Gastroesophageal sphincter (tissue), 4 donors: ENCODE measurements at regions not wholly inside any gene's neighbourhood (a gene's known extent, or its start where the extent isn't known, plus 50 kb on each side); places are given as distances from the start of the nearest gene placed in this dataset.

Experiments
- ATAC-seq: fragments of 150-250 bp; one replicate; pipeline ENCODE4 v1.9.1; 2016; ENCODE audit warnings: mild to moderate bottlenecking, moderate library complexity
- H3K27ac ChIP-seq, 4 donors: fragments of 200-600 bp; sonication (generic) in 3 of 4; 1 replicate in 3 of 4; 2 replicates in 1 of 4; pipeline ENCODE4 v1.5.1; 2016 to 2019
- H3K27me3 ChIP-seq: fragments of 200-600 bp; sonication (generic); one replicate; pipeline ENCODE4 v1.5.1; 2019
- H3K36me3 ChIP-seq, 2 donors: fragments of 200-600 bp; sonication (generic); one replicate each; pipeline ENCODE4 v1.5.1; 2019; ENCODE audit warnings: control low read depth in 1 of 2
- H3K4me1 ChIP-seq, 3 donors: fragments of 200-600 bp; sonication (generic); 1 replicate in 2 of 3; 2 replicates in 1 of 3; pipeline ENCODE4 v1.5.1; 2016 to 2019; ENCODE audit warnings: control low read depth in 2 of 3
- H3K4me3 ChIP-seq, 2 donors: fragments of 200-600 bp; sonication (generic); one replicate each; pipeline ENCODE4 v1.5.1; 2019; ENCODE audit warnings: mild to moderate bottlenecking in 1 of 2, moderate library complexity in 1 of 2
- H3K9me3 ChIP-seq, 3 donors: fragments of 200-600 bp; sonication (generic); one replicate each; pipeline ENCODE4 v1.5.1; 2017 to 2019; ENCODE audit warnings: control low read depth in 2 of 3
- EP300 ChIP-seq: sonication (generic); formaldehyde crosslinking; IDR thresholded peaks from one replicate; pipeline ENCODE4 v1.6.1; 2017; ENCODE audit warnings: antibody characterized with exemption, mild to moderate bottlenecking
- POLR2A ChIP-seq, 2 donors: fragments of 450-650 bp; IDR thresholded peaks; one replicate each; pipeline ENCODE4 v1.6.1; 2017; ENCODE audit warnings: antibody characterized with exemption in 2 of 2, mild to moderate bottlenecking in 2 of 2, moderate library complexity in 1 of 2
- POLR2AphosphoS5 ChIP-seq: sonication (generic); formaldehyde crosslinking; IDR thresholded peaks from one replicate; pipeline ENCODE4 v1.6.1; 2017; ENCODE audit warnings: antibody characterized with exemption
- WGBS, 2 donors: methylation state at CpG; one replicate each; pipeline ENCODE4 v1.1.5; 2018; ENCODE audit warnings: low coverage in 1 of 2; 5-methylcytosine and 5-hydroxymethylcytosine counted together
- TF ChIP-seq, protein P1 (sequence below), 4 experiments: fragments of 200-600 bp in 2 of 4; fragments of 450-650 bp in 2 of 4; sonication (generic) in 1 of 4; IDR thresholded peaks; one replicate each; pipeline ENCODE4 v1.5.1; 2017 to 2019; ENCODE audit warnings: antibody characterized with exemption in 4 of 4, mild to moderate bottlenecking in 2 of 4, moderate library complexity in 2 of 4

GRCh38 chr2:23286031-23286757, 98.8 kb upstream of the KLHL29 start:
- peaks cover 0 to 32% (median 22%) of the 10 kb centered on the region in 3 donors for H3K4me1 ChIP-seq
- peak overlapping the region; percentile 34 to 88 (median 82) for H3K27ac ChIP-seq
- WGBS, 2 donors, result 70 to 81% methylated on average over 6 of the region's 6 CpGs
- peak; percentile 1 for ATAC-seq
- no peaks in the 10 kb centered on the region for H3K9me3 ChIP-seq
- no peaks in the 10 kb centered on the region for H3K27me3 ChIP-seq
- no peak overlapping the region for H3K4me3 ChIP-seq
- H3K36me3 ChIP-seq, result no peaks in the 10 kb centered on the region
- TF ChIP-seq POLR2AphosphoS5, result no peak
- TF ChIP-seq, protein P1, sequence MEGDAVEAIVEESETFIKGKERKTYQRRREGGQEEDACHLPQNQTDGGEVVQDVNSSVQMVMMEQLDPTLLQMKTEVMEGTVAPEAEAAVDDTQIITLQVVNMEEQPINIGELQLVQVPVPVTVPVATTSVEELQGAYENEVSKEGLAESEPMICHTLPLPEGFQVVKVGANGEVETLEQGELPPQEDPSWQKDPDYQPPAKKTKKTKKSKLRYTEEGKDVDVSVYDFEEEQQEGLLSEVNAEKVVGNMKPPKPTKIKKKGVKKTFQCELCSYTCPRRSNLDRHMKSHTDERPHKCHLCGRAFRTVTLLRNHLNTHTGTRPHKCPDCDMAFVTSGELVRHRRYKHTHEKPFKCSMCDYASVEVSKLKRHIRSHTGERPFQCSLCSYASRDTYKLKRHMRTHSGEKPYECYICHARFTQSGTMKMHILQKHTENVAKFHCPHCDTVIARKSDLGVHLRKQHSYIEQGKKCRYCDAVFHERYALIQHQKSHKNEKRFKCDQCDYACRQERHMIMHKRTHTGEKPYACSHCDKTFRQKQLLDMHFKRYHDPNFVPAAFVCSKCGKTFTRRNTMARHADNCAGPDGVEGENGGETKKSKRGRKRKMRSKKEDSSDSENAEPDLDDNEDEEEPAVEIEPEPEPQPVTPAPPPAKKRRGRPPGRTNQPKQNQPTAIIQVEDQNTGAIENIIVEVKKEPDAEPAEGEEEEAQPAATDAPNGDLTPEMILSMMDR (IDR thresholded peaks at IDR 0.05), result no peak
- TF ChIP-seq EP300, result no peak
- TF ChIP-seq POLR2A (IDR thresholded peaks at IDR 0.05), result no peak

- Histone ChIP-seq H3K4me1 (peaks cover 0 to 32% (median 22%) of the 10 kb centered on the region in 3 donors), H3K27ac (peak overlapping the region; percentile 46 to 88 (median 82)), H3K36me3 (no peaks in the 10 kb centered on the region), H3K9me3 (no peaks in the 10 kb centered on the region), H3K4me3 (no peak overlapping the region), H3K27me3 (no peaks in the 10 kb centered on the region)
- TF ChIP-seq POLR2A (IDR thresholded peaks at IDR 0.05), result no peak
- no peak for TF ChIP-seq EP300
- TF ChIP-seq POLR2AphosphoS5, result peak; percentile 53
- TF ChIP-seq, protein P1 (IDR thresholded peaks at IDR 0.05), result no peak
- 7 to 17% methylated on average over 5 of the region's 6 CpGs for WGBS, 2 donors
- ATAC-seq, result peak; percentile 83
Measured at GRCh38 chr2:23286758-23287704, 97.9 kb upstream of the KLHL29 start.

DNA sequence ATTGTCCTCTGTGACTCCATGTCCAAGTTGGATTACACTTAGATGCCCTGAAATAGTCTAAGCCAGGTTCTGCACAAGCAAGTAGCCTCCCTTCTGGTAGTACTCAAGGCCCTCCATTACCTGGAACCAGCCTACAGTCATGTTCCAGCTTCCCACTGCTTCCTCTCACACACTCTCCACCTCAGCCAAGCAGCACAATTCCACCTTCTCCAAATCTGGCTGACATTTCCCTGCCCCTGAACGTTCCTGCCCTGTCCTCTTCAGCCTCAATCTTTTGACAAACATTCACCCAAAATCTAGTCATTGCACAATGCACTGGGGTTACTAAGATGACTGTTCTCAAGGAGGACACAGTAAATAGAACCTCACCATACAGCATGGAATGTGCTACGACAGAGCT, 95.3 kb upstream of the KLHL29 start:
- Histone ChIP-seq H3K4me3 (no peak overlapping the region), H3K27ac (no peak overlapping the region), H3K9me3 (no peaks in the 10 kb centered on the region), H3K36me3 (no peaks in the 10 kb centered on the region), H3K27me3 (no peaks in the 10 kb centered on the region), H3K4me1 (peaks cover 0 to 52% (median 30%) of the 10 kb centered on the region in 3 donors)
- TF ChIP-seq EP300 (no peak), POLR2AphosphoS5 (no peak), POLR2A (IDR thresholded peaks at IDR 0.05) (no peak)
- TF ChIP-seq, protein P1 (IDR thresholded peaks at IDR 0.05), result no peak
- ATAC-seq, result no peak
- WGBS, 2 donors, result 60 to 86% methylated on average over 1 to 2 of the region's 2 CpGs

GRCh38 chr2:23291239-23291638, 93.7 kb upstream of the KLHL29 start:
- H3K9me3 ChIP-seq, result no peaks in the 10 kb centered on the region
- ATAC-seq, result peak; percentile 80
- no peaks in the 10 kb centered on the region for H3K27me3 ChIP-seq
- no peak overlapping the region for H3K4me3 ChIP-seq
- H3K4me1 ChIP-seq, result peaks cover 0 to 42% (median 24%) of the 10 kb centered on the region in 3 donors
- peak overlapping the region in 2 of 4 donors; percentile 14 to 32 for H3K27ac ChIP-seq
- 37 to 38% methylated on average over 2 of the region's 2 CpGs for WGBS, 2 donors
- no peak for TF ChIP-seq POLR2A (IDR thresholded peaks at IDR 0.05)
- TF ChIP-seq POLR2AphosphoS5, result peak; percentile 43
- no peaks in the 10 kb centered on the region for H3K36me3 ChIP-seq

GRCh38 chr2:23292024-23292423, 93.0 kb upstream of the KLHL29 start:
- H3K27ac ChIP-seq, result peak overlapping the region in 2 of 4 donors; percentile 14 to 32

More at GRCh38 chr2:23292024-23292423, 93.0 kb upstream of the KLHL29 start:
- H3K9me3 ChIP-seq, result no peaks in the 10 kb centered on the region
- ATAC-seq, result no peak
- TF ChIP-seq POLR2A (IDR thresholded peaks at IDR 0.05) (no peak), EP300 (no peak), POLR2AphosphoS5 (no peak)
- TF ChIP-seq, protein P1 (IDR thresholded peaks at IDR 0.05), result no peak
- H3K4me1 ChIP-seq, result peaks cover 0 to 34% (median 17%) of the 10 kb centered on the region in 3 donors
- no peaks in the 10 kb centered on the region for H3K36me3 ChIP-seq
- no peak overlapping the region for H3K4me3 ChIP-seq
- no peaks in the 10 kb centered on the region for H3K27me3 ChIP-seq
- 50% methylated on average over 1 of the region's 3 CpGs; no CpG with 5 or more reads in 1 of the 2 donors for WGBS, 2 donors
